ENCODE measurements at regions not wholly inside any gene's neighbourhood (a gene's known extent, or its start where the extent isn't known, plus 50 kb on each side); places are given as distances from the start of the nearest gene placed in this dataset.
"Not testable (repeated sequence)": the region's sequence is repeated elsewhere in the genome, so short reads cannot be mapped to it uniquely, and the experiment has no call there.

DNA sequence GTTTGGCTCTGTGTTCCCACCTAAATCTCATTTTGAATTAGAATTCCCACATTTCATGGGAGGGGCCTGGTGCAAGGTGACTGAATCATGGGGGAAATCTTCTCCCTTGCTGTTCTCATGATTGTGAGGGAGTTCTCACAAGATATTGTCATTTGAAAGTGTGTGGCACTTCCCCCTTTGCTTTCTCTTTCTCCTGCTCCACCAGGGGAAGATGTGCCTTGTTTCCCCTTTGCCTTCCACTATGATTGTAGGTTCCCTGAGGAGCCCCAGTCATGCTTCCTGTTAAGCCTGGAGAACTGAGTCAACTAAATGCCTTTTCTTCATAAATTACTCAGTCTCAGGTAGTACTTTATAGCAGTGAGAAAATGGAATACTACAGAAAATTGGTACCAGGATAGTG is 157.2 kb upstream of the TPRG1 start:
- TF ChIP-seq CTCF (IDR thresholded peaks at IDR 0.05; ENCODE audit: insufficient read depth, low read length, poor library complexity, severe bottlenecking), result no peak
- Histone ChIP-seq H3K36me3 (ENCODE audit: control insufficient read depth, insufficient read depth, low read length) (no peaks in the 10 kb centered on the region), H3K27me3 (replicated peaks; ENCODE audit: control insufficient read depth, insufficient read depth, low read length) (no peaks in the 10 kb centered on the region), H3K4me3 (replicated peaks; ENCODE audit: low read depth, low read length) (no peak overlapping the region)
- DNase-seq (ENCODE audit: extremely low read depth, insufficient read length), result no peak

- DNase-seq (ENCODE audit: extremely low read depth, insufficient read length); H3K4me3 ChIP-seq (replicated peaks; ENCODE audit: low read depth, low read length); H3K36me3 ChIP-seq (ENCODE audit: control insufficient read depth, insufficient read depth, low read length); H3K27me3 ChIP-seq (replicated peaks; ENCODE audit: control insufficient read depth, insufficient read depth, low read length): not testable (repeated sequence)
Observed at GRCh38 chr3:189022576-189023466, 148.9 kb upstream of the TPRG1 start.

- Histone ChIP-seq H3K36me3 (ENCODE audit: control insufficient read depth, insufficient read depth, low read length) (no peaks in the 10 kb centered on the region), H3K27me3 (replicated peaks; ENCODE audit: control insufficient read depth, insufficient read depth, low read length) (no peaks in the 10 kb centered on the region; the same call in 1 of the 2 replicates), H3K4me3 (replicated peaks; ENCODE audit: low read depth, low read length) (no peak overlapping the region)
- no peak for TF ChIP-seq CTCF (IDR thresholded peaks at IDR 0.05; ENCODE audit: insufficient read depth, low read length, poor library complexity, severe bottlenecking)
- DNase-seq (ENCODE audit: extremely low read depth, insufficient read length), result no peak
Observed at GRCh38 chr3:189025866-189026265, 145.9 kb upstream of the TPRG1 start.

GRCh38 chr3:189027626-189028155 is 144.1 kb upstream of the TPRG1 start:
- no peak for TF ChIP-seq CTCF (IDR thresholded peaks at IDR 0.05; ENCODE audit: insufficient read depth, low read length, poor library complexity, severe bottlenecking)
- no peaks in the 10 kb centered on the region; the same call in 1 of the 2 replicates for H3K27me3 ChIP-seq (replicated peaks; ENCODE audit: control insufficient read depth, insufficient read depth, low read length)

GRCh38 chr3:189038773-189039745 is 132.7 kb upstream of the TPRG1 start:
- H3K4me3 ChIP-seq (replicated peaks; ENCODE audit: low read depth, low read length), result no peak overlapping the region
- DNase-seq (ENCODE audit: extremely low read depth, insufficient read length), result no peak
- no peaks in the 10 kb centered on the region for H3K36me3 ChIP-seq (ENCODE audit: control insufficient read depth, insufficient read depth, low read length)
- no peaks in the 10 kb centered on the region for H3K27me3 ChIP-seq (replicated peaks; ENCODE audit: control insufficient read depth, insufficient read depth, low read length)
- no peak for TF ChIP-seq CTCF (IDR thresholded peaks at IDR 0.05; ENCODE audit: insufficient read depth, low read length, poor library complexity, severe bottlenecking)

More at GRCh38 chr3:189027626-189028155, 144.1 kb upstream of the TPRG1 start:
- no peaks in the 10 kb centered on the region for H3K36me3 ChIP-seq (ENCODE audit: control insufficient read depth, insufficient read depth, low read length)
- H3K4me3 ChIP-seq (replicated peaks; ENCODE audit: low read depth, low read length), result no peak overlapping the region
- no peak for DNase-seq (ENCODE audit: extremely low read depth, insufficient read length)
